Heart left ventricle (tissue), 16 donors: ENCODE measurements at regions not wholly inside any gene's neighbourhood (a gene's known extent, or its start where the extent isn't known, plus 50 kb on each side); places are given as distances from the start of the nearest gene placed in this dataset.
A peak's percentile ranks its signal among the peaks of the same experiment; 100 is the strongest.

Experiments used
- ATAC-seq, 4 donors: fragments of 200-7000 bp; cut with Tn5 transposase; one replicate each; pipeline ENCODE4 v1.9.1; 2020 to 2022; ENCODE audit warnings: moderate library complexity in 4 of 4, mild to moderate bottlenecking in 3 of 4, moderate number of reproducible peaks in 1 of 4
- DNase-seq, 5 donors: peaks; one replicate each; pipeline ENCODE4 v3.0.0-alpha.2; 2020
- H3K27ac ChIP-seq, 12 donors: fragments of 200-600 bp; sonication (generic) in 4 of 12; one replicate each; pipeline versions ENCODE4 v1.5.0 to v1.8.0; 2016 to 2022; ENCODE audit warnings: mild to moderate bottlenecking in 2 of 12
- H3K27me3 ChIP-seq, 9 donors: fragments of 200-600 bp; sonication (generic) in 2 of 9; one replicate each; pipeline versions ENCODE4 v1.5.1 to v1.8.0; 2016 to 2022; ENCODE audit warnings: mild to moderate bottlenecking in 3 of 9
- H3K36me3 ChIP-seq, 9 donors: fragments of 200-600 bp; sonication (generic) in 2 of 9; one replicate each; pipeline versions ENCODE4 v1.5.0 to v1.8.0; 2018 to 2022; ENCODE audit warnings: mild to moderate bottlenecking in 2 of 9
- H3K4me1 ChIP-seq, 12 donors: fragments of 200-600 bp; sonication (generic) in 4 of 12; one replicate each; pipeline versions ENCODE4 v1.5.0 to v1.8.0; 2016 to 2022; ENCODE audit warnings: mild to moderate bottlenecking in 3 of 12
- H3K4me3 ChIP-seq, 12 donors: fragments of 200-600 bp; sonication (generic) in 4 of 12; one replicate each; pipeline versions ENCODE4 v1.5.0 to v1.8.0; 2017 to 2022; ENCODE audit warnings: mild to moderate bottlenecking in 9 of 12, moderate library complexity in 4 of 12
- H3K9me3 ChIP-seq, 12 donors: fragments of 200-600 bp; sonication (generic) in 4 of 12; one replicate each; pipeline versions ENCODE4 v1.5.0 to v1.8.0; 2016 to 2022; ENCODE audit warnings: mild to moderate bottlenecking in 1 of 12
- CTCF ChIP-seq, 12 donors: fragments of 200-600 bp; sonication (generic) in 4 of 12; IDR thresholded peaks; one replicate each; pipeline versions ENCODE4 v1.5.0 to v1.8.0; 2018 to 2022; ENCODE audit warnings: antibody characterized with exemption in 12 of 12, mild to moderate bottlenecking in 5 of 12
- POLR2A ChIP-seq, 2 donors: fragments of 450-650 bp; IDR thresholded peaks; one replicate each; pipeline ENCODE4 v1.6.1; 2017; ENCODE audit warnings: antibody characterized with exemption in 2 of 2, mild to moderate bottlenecking in 2 of 2, moderate library complexity in 2 of 2
- WGBS, 4 donors: extraction: QIAGEN DNeasy Blood & Tissue Kit in 2 of 4; methylation state at CpG; one replicate each; pipeline versions ENCODE4 v1.1.5 to v1.1.7; 2013 to 2018; 5-methylcytosine and 5-hydroxymethylcytosine counted together
- intact Hi-C, 10 donors: fragments of 100-400 bp; cut with DNase I; formaldehyde crosslinking; loops; one replicate each; pipeline versions ENCODE4 v1.11.1 to v1.14.2; 2022
- donor health status: ischemic (EF 13 %, LVEDD 7.1; RV severe dilation, severe dysfunction).
- donor health status: healthy with polysubstance abuse.
- donor health status: DM: no; HTN: yes; CAD: no.
- donor health status: DM: no; HTN: no; CAD: no.
- donor health status: ischemic (EF 25% LVEDD 6.9; RV normal size, moderate dysfunction).
- donor health status: ischemic (EF 25% LVEDD 5.7; RV mildly dilated, moderate dysfunction).
- donor health status: healthy.
- donor health status: DM: yes; HTN: yes; CAD: no.
- donor health status: ischemic (EF 35%, LVEDD 5.7; RV mildly dilated, moderate dysfunction).
- donor health status: nonischemic (EF 11% LVEDD 7.7; RV severe dilation, severe dysfunction).
- donor health status: DM: yes; HTN: yes; CAD: no.
- donor health status: PGD.
- donor health status: ischemic (EF 29% LVEDD 5.4; RV normal size, mild dysfunction).
- donor health status: nonischemic (EF 23%, LVEDD 6.1; RV moderate dilation, normal function).

DNA sequence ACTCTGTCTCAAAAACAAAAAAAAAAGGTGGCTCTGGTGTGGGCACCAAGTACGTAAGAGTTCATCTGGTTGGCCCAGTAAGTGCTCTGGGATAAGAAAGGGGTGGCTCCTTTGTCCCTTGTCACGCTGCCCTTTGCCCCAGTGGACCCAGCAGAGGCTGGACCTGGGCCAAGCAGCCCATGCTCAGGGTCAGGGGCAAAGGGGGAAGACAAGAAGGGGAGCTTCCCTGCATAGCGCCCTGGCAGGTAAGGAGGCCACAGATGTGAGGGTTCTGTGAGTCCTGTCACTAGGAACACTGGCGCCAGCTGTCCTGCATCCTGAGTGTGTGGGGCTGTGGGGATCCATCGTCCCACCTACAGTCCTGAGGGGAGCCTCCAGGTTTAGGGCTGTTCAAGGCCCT is 65.3 kb downstream of the GADD45G start:
- intact Hi-C loops = loop anchor here in 1 of 10 donors (10.0 kb wide), 1 partner anchor 45 kb away; no protein-coding TSS in a partner anchor
- 95 to 98% (median 96%) methylated on average over 4 to 5 of the region's 5 CpGs for WGBS, 4 donors
- no peak for ATAC-seq
- Histone ChIP-seq H3K4me3 (no peak overlapping the region), H3K4me1 (peaks cover 0 to 12% (median 3%) of the 10 kb centered on the region in 12 donors), H3K27ac (no peak overlapping the region), H3K27me3 (no peaks in the 10 kb centered on the region), H3K9me3 (no peaks in the 10 kb centered on the region), H3K36me3 (no peaks in the 10 kb centered on the region)
- DNase-seq = no peak
- no peak for TF ChIP-seq CTCF (IDR thresholded peaks at IDR 0.05)
- TF ChIP-seq POLR2A (IDR thresholded peaks at IDR 0.05) = no peak

DNA sequence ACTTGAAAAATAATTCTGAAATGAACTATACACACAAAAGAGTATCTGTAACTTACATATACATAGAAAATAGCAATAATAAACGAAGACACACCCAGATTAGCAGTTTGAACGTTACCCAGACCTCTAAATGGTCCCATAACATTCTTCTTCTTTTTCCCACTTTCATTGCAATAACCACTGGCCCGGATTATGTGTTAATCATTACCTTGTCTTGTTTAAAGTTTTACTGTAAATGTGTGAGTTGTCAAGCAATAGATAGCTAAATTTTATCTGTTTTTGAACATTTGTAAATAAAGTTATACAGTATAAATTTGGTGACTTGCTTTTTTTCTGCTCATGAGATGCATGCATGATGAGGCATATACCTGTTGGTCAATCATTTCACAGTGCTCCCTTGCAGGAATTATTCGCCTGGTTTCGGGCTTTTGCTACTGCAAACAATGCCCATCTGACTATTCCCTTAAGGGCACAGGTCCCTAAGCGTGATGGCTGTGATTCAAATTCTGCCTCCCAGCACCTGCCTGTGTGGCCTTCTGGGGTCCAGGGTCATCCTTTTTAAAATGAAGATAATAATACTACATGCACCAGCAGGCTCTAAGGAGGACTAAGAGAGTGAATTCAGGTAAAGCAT is 66.1 kb downstream of the GADD45G start:
- ATAC-seq (no peak), DNase-seq (no peak)
- WGBS, 4 donors = 87 to 90% (median 88%) methylated on average over 6 of the region's 6 CpGs
- no peak for TF ChIP-seq CTCF (IDR thresholded peaks at IDR 0.05)
- no peak for TF ChIP-seq POLR2A (IDR thresholded peaks at IDR 0.05)
- H3K27me3 ChIP-seq = no peaks in the 10 kb centered on the region
- peaks cover 0 to 20% (median 10%) of the 10 kb centered on the region in 12 donors for H3K4me1 ChIP-seq
- no peak overlapping the region for H3K4me3 ChIP-seq
- no peak overlapping the region for H3K27ac ChIP-seq
- intact Hi-C loops = loop anchor here in 1 of 10 donors (10.0 kb wide), 1 partner anchor 46 kb away; no protein-coding TSS in a partner anchor
- H3K9me3 ChIP-seq = no peaks in the 10 kb centered on the region
- no peaks in the 10 kb centered on the region for H3K36me3 ChIP-seq

DNA sequence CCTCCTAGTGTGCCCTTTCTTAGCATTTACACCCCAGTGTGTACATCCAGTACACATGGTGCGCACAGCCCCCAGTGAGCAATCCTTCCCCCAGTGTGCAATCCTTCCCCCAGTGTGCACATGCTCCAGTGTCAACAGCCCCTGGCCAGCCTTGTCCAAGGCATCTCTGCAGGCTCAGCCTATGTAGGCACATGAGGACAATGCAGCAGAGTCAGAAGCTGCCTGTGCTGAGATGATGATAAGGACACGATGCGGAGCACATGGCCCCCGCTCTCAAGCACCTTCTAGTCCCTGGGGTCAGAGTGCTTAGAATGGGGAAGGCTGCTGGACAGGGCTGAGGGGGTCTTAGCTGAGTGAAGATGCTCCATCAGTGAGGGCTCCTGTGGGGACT is 69.8 kb downstream of the GADD45G start:
- Histone ChIP-seq H3K4me1 (peaks cover 0 to 35% (median 13%) of the 10 kb centered on the region in 12 donors), H3K36me3 (no peaks in the 10 kb centered on the region), H3K9me3 (no peaks in the 10 kb centered on the region), H3K4me3 (no peak overlapping the region), H3K27ac (peak overlapping the region in 3 of 12 donors; percentile 68 to 72 (median 71)), H3K27me3 (no peaks in the 10 kb centered on the region)
- WGBS, 4 donors = 61 to 70% (median 65%) methylated on average over 4 of the region's 4 CpGs
- ATAC-seq (no peak), DNase-seq (no peak)
- intact Hi-C loops = loop anchor here in 4 of 10 donors (5.0 to 10.0 kb wide), 3 partner anchors 50 to 67 kb away; partner anchors contain the start of gene GADD45G (in 3 of the 4)
- no peak for TF ChIP-seq CTCF (IDR thresholded peaks at IDR 0.05)
- TF ChIP-seq POLR2A (IDR thresholded peaks at IDR 0.05) = no peak

DNA sequence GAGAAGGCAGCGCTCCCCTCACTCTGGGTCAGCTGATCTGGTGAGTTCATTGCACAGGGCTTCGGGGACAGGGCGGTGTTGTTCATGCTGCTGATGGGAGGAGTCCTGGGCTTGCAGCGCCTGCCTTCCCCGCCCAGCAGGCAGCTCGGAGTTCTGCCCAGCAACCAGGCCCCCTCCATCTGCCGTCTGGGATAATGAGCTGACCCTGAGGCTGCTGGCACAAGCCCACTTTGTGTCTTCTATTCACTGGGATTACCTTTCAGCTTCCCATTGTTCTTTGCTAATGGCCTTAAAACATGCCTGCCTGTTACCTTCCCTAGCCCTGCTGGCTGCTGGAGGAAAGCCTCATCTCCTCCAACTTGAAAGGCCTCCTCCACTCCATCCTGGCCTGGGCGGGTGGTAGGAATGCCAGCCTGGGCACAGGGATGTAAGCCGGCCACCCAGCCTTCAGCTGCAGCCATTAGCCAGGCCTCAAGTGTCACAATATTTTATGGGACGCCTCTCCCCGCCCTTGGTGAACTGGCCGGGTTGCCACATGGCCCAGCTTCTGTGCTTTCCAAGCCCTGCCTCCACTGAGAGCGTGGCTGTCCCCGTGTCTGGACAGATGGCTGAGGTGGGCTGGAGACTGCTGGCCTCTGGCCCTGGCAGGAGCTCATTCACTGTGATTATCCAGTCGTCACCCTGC is 70.4 kb downstream of the GADD45G start:
- peak in 4 of 5 donors; percentile 54 to 86 (median 60) for DNase-seq
- H3K9me3 ChIP-seq = no peaks in the 10 kb centered on the region
- ATAC-seq = peak; percentile 76 to 91 (median 80)

More for the DNA sequence above, 70.4 kb downstream of the GADD45G start:
- no peaks in the 10 kb centered on the region for H3K36me3 ChIP-seq
- peak overlapping the region in 9 of 12 donors; percentile 20 to 72 (median 68) for H3K27ac ChIP-seq
- no peak overlapping the region for H3K4me3 ChIP-seq
- 41 to 55% (median 48%) methylated on average over 7 to 15 of the region's 15 CpGs for whole genome bisulfite sequencing, 4 donors
- no peak for TF ChIP-seq POLR2A (IDR thresholded peaks at IDR 0.05)
- TF ChIP-seq CTCF (IDR thresholded peaks at IDR 0.05) = no peak
- intact Hi-C loops = loop anchor here in 4 of 10 donors (5.0 to 10.0 kb wide), 3 partner anchors 50 to 68 kb away; partner anchors contain the start of gene GADD45G (in 3 of the 4)
- peaks cover 0 to 35% (median 13%) of the 10 kb centered on the region in 12 donors for H3K4me1 ChIP-seq
- no peaks in the 10 kb centered on the region for H3K27me3 ChIP-seq
